ENCODE measurements at regions not wholly inside any gene's neighbourhood (a gene's known extent, or its start where the extent isn't known, plus 50 kb on each side); places are given as distances from the start of the nearest gene placed in this dataset.
"Not testable (repeated sequence)": the region's sequence is repeated elsewhere in the genome, so short reads cannot be mapped to it uniquely, and the experiment has no call there.

GRCh38 chr18:8911408-8912340 is 190.8 kb upstream of the NDUFV2 start:
- no peak for ATAC-seq
- WGBS (ENCODE audit: insufficient coverage, low coverage, low lambda C conversion rate, missing lambda C conversion rate): 74% methylated on average over 4 of the region's 5 CpGs
- Histone ChIP-seq H3K9me3 (no peaks in the 10 kb centered on the region), H3K36me3 (no peaks in the 10 kb centered on the region), H3K4me1 (no peaks in the 10 kb centered on the region), H3K27me3 (no peaks in the 10 kb centered on the region), H3K4me3 (no peak overlapping the region), H3K27ac (no peak overlapping the region)
- intact Hi-C loops (cut with DNase I): no loop called here
- DNase-seq: no peak
- TF ChIP-seq CTCF (IDR thresholded peaks at IDR 0.05): no peak
- no peak for TF ChIP-seq POLR2A (IDR thresholded peaks at IDR 0.05)

- Histone ChIP-seq H3K4me3 (no peak overlapping the region), H3K27me3 (no peaks in the 10 kb centered on the region), H3K36me3 (no peaks in the 10 kb centered on the region), H3K4me1 (no peaks in the 10 kb centered on the region), H3K9me3 (no peaks in the 10 kb centered on the region), H3K27ac (no peak overlapping the region)
- ATAC-seq: no peak
- DNase-seq: no peak
- TF ChIP-seq POLR2A (IDR thresholded peaks at IDR 0.05) (no peak), CTCF (IDR thresholded peaks at IDR 0.05) (no peak)
- 96% methylated on average over 8 of the region's 17 CpGs for WGBS (ENCODE audit: insufficient coverage, low coverage, low lambda C conversion rate, missing lambda C conversion rate)
- intact Hi-C loops (cut with DNase I): no loop called here
These were observed 189.9 kb upstream of the NDUFV2 start for GRCh38 chr18:8912348-8913326.

- WGBS (ENCODE audit: insufficient coverage, low coverage, low lambda C conversion rate, missing lambda C conversion rate): 81% methylated on average over 11 of the region's 14 CpGs
- H3K27ac ChIP-seq; H3K4me1 ChIP-seq; DNase-seq; intact Hi-C loops (cut with DNase I); ATAC-seq; H3K36me3 ChIP-seq; H3K27me3 ChIP-seq; H3K4me3 ChIP-seq; H3K9me3 ChIP-seq: not testable (repeated sequence)
These were observed 188.7 kb upstream of the NDUFV2 start for GRCh38 chr18:8913606-8914403.

GRCh38 chr18:8914404-8915264 is 187.9 kb upstream of the NDUFV2 start:
- H3K36me3 ChIP-seq; ATAC-seq; H3K27me3 ChIP-seq; H3K27ac ChIP-seq; DNase-seq; H3K9me3 ChIP-seq; H3K4me1 ChIP-seq; H3K4me3 ChIP-seq; intact Hi-C loops (cut with DNase I): not testable (repeated sequence)
- 100% methylated on average over 1 of the region's 4 CpGs for WGBS (ENCODE audit: insufficient coverage, low coverage, low lambda C conversion rate, missing lambda C conversion rate)

GRCh38 chr18:8920856-8921787 is 181.4 kb upstream of the NDUFV2 start:
- 91% methylated on average over 7 of the region's 7 CpGs for WGBS (ENCODE audit: insufficient coverage, low coverage, low lambda C conversion rate, missing lambda C conversion rate)
- H3K27ac ChIP-seq; intact Hi-C loops (cut with DNase I); H3K4me1 ChIP-seq; ATAC-seq; H3K9me3 ChIP-seq; H3K4me3 ChIP-seq; H3K27me3 ChIP-seq; DNase-seq; H3K36me3 ChIP-seq: not testable (repeated sequence)
